ENCODE measurements at regions not wholly inside any gene's neighbourhood (a gene's known extent, or its start where the extent isn't known, plus 50 kb on each side); places are given as distances from the start of the nearest gene placed in this dataset.

DNA sequence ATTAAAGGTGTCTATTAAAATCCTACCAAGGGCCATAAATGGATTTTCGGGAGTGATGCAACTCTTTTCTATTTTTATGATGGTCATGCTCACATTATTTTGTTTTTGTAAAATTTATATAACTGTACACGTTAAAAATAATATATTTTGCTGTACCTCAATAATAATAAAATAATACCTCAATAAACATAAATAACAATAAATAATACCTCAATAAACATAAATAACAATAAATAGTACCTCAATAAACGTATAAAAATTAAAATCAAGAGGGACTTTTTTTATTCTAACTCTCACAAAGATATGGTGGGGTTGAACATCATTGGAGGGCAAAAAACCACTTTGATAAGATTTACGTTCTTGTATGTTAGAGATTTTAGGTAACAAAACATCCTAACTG is 1189.6 kb upstream of the CELF2 start:
- H3K36me3 ChIP-seq (ENCODE audit: control insufficient read depth in 1 of 2, insufficient read depth in 2 of 2, low read length in 2 of 2): no peaks in the 10 kb centered on the region
- H4K20me1 ChIP-seq (ENCODE audit: insufficient read depth): no peaks in the 10 kb centered on the region
- intact Hi-C loops (cut with micrococcal nuclease): no loop called here
- H2AFZ ChIP-seq (ENCODE audit: low read depth, low read length, poor library complexity, severe bottlenecking): no peak overlapping the region
- DNase-seq (ENCODE audit: low read depth, low spot score) (no peak), ATAC-seq (no peak)
- no peaks in the 10 kb centered on the region for H3K9me2 ChIP-seq (ENCODE audit: insufficient read depth)
- BruUV-seq (replicated peaks): no TSS peak
- no peak overlapping the region for H3K4me2 ChIP-seq (ENCODE audit: low read length)
- ChIA-PET CTCF (no interaction called here), POLR2A (no interaction called here), RAD21 (ENCODE audit: low non-redundant PET in 1 of 2, low total read pairs in 2 of 2, uncharacterized antibody in 2 of 2, unreplicated experiment in 2 of 2) (no interaction called here)
- peaks cover 0 to 30% of the 10 kb centered on the region in 2 experiments; a peak in 2 of 4 replicates for H3K9me3 ChIP-seq (ENCODE audit: control insufficient read depth in 1 of 2, insufficient read depth in 1 of 2, low read depth in 1 of 2, low read length in 2 of 2)
- TF ChIP-seq, protein P1, sequence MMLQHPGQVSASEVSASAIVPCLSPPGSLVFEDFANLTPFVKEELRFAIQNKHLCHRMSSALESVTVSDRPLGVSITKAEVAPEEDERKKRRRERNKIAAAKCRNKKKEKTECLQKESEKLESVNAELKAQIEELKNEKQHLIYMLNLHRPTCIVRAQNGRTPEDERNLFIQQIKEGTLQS (IDR thresholded peaks at IDR 0.05): no peak
- TF ChIP-seq TCF7L2 (IDR thresholded peaks at IDR 0.05; ENCODE audit: borderline replicate concordance, extremely low read depth, insufficient read depth, insufficient read length) (no peak), ZFX (IDR thresholded peaks at IDR 0.05) (no peak)
- no peaks in the 10 kb centered on the region for H3K4me1 ChIP-seq (ENCODE audit: control insufficient read depth in 1 of 2, insufficient read depth in 2 of 2, low read length in 2 of 2)
- H3K27me3 ChIP-seq (ENCODE audit: insufficient read depth, low read length): no peaks in the 10 kb centered on the region
- no peak overlapping the region for H3K9ac ChIP-seq (ENCODE audit: low read length)
- no peaks in the 10 kb centered on the region for H3K79me2 ChIP-seq (ENCODE audit: insufficient read depth, low read length)
- no peak overlapping the region for H3K4me3 ChIP-seq (replicated peaks in 1 of 2; ENCODE audit: low read depth in 1 of 2, low read length in 2 of 2)
- no peak overlapping the region for H3K27ac ChIP-seq (ENCODE audit: low read depth, low read length)

DNA sequence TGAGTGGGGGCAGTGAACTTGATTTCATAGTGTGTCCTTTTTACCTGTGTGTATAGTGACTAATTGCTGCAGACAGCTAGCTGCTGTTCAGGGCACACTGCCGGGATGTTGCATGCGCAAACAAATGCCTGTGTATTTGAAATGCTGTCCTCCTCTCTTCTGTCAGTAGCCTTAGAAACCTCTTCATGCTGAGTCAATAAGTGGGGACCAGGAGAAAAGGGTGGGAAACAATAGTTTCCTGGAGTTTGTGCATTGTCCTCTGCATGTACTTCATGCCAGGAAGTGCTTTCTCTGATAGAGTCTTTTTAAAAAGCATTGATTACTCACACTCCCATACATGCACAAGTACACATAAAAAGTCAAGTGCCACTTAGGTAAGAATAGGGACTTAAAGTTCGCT is 1183.7 kb upstream of the CELF2 start:
- no peak for TF ChIP-seq MAX (IDR thresholded peaks at IDR 0.05)
- no peak for TF ChIP-seq TCF7L2 (IDR thresholded peaks at IDR 0.05; ENCODE audit: borderline replicate concordance, extremely low read depth, insufficient read depth, insufficient read length)
- TF ChIP-seq ELF1 (IDR thresholded peaks at IDR 0.05; ENCODE audit: borderline replicate concordance, low read depth): no peak
- TF ChIP-seq CEBPB (IDR thresholded peaks at IDR 0.05; ENCODE audit: low read depth): no peak
- TF ChIP-seq, protein P1 (IDR thresholded peaks at IDR 0.05): no peak
- TF ChIP-seq POLR2A (IDR thresholded peaks at IDR 0.05; ENCODE audit: borderline replicate concordance, extremely low read depth, insufficient read depth, insufficient read length): no peak
- no peak for TF ChIP-seq EZH2phosphoT487 (IDR thresholded peaks at IDR 0.05; ENCODE audit: borderline replicate concordance)
- TF ChIP-seq ZFX (IDR thresholded peaks at IDR 0.05): no peak
- TF ChIP-seq JUND (IDR thresholded peaks at IDR 0.05): no peak
- TF ChIP-seq SIN3A (IDR thresholded peaks at IDR 0.05; ENCODE audit: low read depth): no peak
- Histone ChIP-seq H3K9me2 (ENCODE audit: insufficient read depth) (no peaks in the 10 kb centered on the region), H3K4me1 (ENCODE audit: control insufficient read depth in 1 of 2, insufficient read depth in 2 of 2, low read length in 2 of 2) (no peaks in the 10 kb centered on the region), H4K20me1 (ENCODE audit: insufficient read depth) (no peaks in the 10 kb centered on the region), H3K4me2 (ENCODE audit: low read length) (no peak overlapping the region), H3K9me3 (ENCODE audit: control insufficient read depth in 1 of 2, insufficient read depth in 1 of 2, low read depth in 1 of 2, low read length in 2 of 2) (peaks cover 11 to 15% of the 10 kb centered on the region in 2 experiments; a peak in 2 of 4 replicates), H3K27ac (ENCODE audit: low read depth, low read length) (no peak overlapping the region), H3K9ac (ENCODE audit: low read length) (no peak overlapping the region), H3K4me3 (replicated peaks in 1 of 2; ENCODE audit: low read depth in 1 of 2, low read length in 2 of 2) (no peak overlapping the region), H3K79me2 (ENCODE audit: insufficient read depth, low read length) (no peaks in the 10 kb centered on the region), H3K36me3 (ENCODE audit: control insufficient read depth in 1 of 2, insufficient read depth in 2 of 2, low read length in 2 of 2) (no peaks in the 10 kb centered on the region), H3K27me3 (ENCODE audit: insufficient read depth, low read length) (no peaks in the 10 kb centered on the region), H2AFZ (ENCODE audit: low read depth, low read length, poor library complexity, severe bottlenecking) (no peak overlapping the region)
- intact Hi-C loops (cut with micrococcal nuclease): no loop called here
- ATAC-seq (no peak), DNase-seq (ENCODE audit: low read depth, low spot score) (no peak)
- ChIA-PET POLR2A (no interaction called here), CTCF (no interaction called here), RAD21 (ENCODE audit: low non-redundant PET in 1 of 2, low total read pairs in 2 of 2, uncharacterized antibody in 2 of 2, unreplicated experiment in 2 of 2) (no interaction called here)
- BruUV-seq (replicated peaks): no TSS peak

Data from HCT116 (cell line).